22Rv1 (cell line): ENCODE measurements at regions not wholly inside any gene's neighbourhood (a gene's known extent, or its start where the extent isn't known, plus 50 kb on each side); places are given as distances from the start of the nearest gene placed in this dataset.

ENCODE experiments used
- H3K27ac ChIP-seq: fragments of 450-650 bp; 2 replicates; pipeline ENCODE4 v1.5.1; 2017
- ZFX ChIP-seq: fragments of 450-650 bp; IDR thresholded peaks from 2 replicates; pipeline ENCODE4 v1.6.1; 2017; ENCODE audit warnings: antibody characterized with exemption, borderline replicate concordance
- TF ChIP-seq, protein P1 (sequence below): fragments of 450-650 bp; IDR thresholded peaks from 2 replicates; pipeline ENCODE4 v1.5.1; 2017; ENCODE audit warnings: mild to moderate bottlenecking

GRCh38 chr14:34368971-34369647, 92.9 kb downstream of the SPTSSA start:
- no peak for TF ChIP-seq ZFX
- TF ChIP-seq, protein P1, sequence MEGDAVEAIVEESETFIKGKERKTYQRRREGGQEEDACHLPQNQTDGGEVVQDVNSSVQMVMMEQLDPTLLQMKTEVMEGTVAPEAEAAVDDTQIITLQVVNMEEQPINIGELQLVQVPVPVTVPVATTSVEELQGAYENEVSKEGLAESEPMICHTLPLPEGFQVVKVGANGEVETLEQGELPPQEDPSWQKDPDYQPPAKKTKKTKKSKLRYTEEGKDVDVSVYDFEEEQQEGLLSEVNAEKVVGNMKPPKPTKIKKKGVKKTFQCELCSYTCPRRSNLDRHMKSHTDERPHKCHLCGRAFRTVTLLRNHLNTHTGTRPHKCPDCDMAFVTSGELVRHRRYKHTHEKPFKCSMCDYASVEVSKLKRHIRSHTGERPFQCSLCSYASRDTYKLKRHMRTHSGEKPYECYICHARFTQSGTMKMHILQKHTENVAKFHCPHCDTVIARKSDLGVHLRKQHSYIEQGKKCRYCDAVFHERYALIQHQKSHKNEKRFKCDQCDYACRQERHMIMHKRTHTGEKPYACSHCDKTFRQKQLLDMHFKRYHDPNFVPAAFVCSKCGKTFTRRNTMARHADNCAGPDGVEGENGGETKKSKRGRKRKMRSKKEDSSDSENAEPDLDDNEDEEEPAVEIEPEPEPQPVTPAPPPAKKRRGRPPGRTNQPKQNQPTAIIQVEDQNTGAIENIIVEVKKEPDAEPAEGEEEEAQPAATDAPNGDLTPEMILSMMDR: no peak
- H3K27ac ChIP-seq: no peak overlapping the region

DNA sequence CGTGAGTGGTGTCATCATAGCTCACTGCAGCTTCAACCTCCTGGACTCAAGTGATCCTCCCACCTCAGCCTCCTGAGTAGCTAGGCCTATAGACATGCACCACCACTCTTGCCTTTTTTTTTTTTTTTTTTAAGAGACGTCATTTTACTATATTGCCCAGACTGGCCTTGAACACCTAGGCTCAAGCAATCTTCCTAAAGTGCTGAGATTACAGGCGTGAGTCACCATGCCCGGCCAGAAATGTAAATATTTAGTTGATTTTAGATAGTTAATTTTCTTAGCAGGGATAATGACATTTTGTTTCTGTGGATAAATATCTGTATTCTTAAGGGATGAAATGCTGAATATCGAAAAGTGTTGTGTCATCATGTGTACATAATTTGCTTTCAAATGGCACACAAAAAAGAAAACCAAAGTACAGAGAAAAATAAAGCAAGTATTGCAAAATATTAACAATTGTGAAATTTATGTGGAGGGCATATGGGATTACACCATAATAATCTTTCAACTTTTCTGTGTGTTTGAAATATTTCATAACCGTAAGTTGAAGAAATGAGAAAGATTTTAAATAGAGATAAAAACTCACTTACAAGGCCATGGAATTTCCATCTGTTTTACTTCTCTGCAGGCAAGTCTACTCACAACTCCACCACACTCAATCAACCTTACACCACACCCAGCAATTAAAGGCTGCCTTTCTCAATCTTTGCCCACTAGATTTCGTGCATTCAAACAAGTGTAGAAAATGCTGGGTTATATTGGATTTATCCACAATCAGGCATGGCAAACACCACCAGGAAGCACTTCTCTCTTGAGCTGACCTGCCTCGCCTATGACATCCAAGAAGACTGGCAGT, 93.7 kb downstream of the SPTSSA start:
- no peak overlapping the region for H3K27ac ChIP-seq
- TF ChIP-seq ZFX: no peak

GRCh38 chr14:34365309-34365915, 96.6 kb downstream of the SPTSSA start:
- TF ChIP-seq, protein P1: peak; percentile 1; the same call in 1 of the 2 replicates
- TF ChIP-seq ZFX: no peak
- no peak overlapping the region for H3K27ac ChIP-seq

DNA sequence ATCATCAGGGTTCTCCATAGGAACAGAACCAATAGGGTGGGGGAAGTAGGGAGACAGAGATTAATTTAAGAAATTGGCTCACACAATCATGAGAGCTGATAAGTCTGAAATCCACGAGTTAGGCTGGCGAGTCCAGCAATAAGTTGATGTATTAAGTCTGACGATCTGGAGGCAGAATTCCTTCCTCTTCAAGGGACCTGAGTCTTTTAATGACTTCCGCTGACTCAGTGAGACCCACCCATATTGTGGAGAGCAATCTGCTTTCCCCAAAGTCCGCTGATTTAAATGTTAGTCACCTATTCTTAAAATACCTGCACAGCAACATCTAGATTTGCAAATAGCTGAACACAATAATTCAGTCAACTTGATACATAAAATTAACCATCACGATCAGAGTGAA, 97.8 kb downstream of the SPTSSA start:
- TF ChIP-seq, protein P1: no peak
- no peak for TF ChIP-seq ZFX
- H3K27ac ChIP-seq: no peak overlapping the region

- H3K27ac ChIP-seq: no peak overlapping the region
- TF ChIP-seq ZFX: no peak
- TF ChIP-seq, protein P1: no peak
These were observed 98.3 kb downstream of the SPTSSA start for GRCh38 chr14:34363733-34364134.

DNA sequence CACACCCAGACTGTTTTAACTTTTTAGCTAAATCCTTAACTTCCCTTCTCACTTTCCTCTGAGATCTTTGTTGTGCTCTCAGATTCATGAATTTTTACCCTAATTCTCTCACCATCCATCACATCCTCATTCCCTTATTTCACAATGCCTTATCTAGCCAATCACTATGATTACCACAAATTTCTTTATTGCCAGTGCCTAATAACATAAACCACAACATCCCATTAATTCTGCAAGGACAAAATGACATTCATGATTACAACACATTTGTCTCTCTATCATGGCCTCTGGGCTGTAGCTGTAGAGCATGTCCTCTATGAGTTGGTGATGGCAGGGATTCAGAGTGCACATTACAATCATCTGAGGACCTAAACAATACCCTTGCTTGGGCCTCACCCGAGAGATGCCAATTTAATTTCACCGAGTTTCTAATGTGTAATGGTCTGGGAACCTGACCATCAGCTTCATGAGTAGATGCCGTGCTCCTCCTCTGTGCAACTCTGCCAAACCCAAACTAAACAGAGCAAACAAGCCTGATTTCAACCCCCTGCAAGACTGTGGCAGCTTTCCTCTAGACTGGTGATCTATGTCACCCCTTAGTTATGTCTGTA, 99.3 kb downstream of the SPTSSA start:
- H3K27ac ChIP-seq: no peak overlapping the region
- TF ChIP-seq, protein P1: no peak
- no peak for TF ChIP-seq ZFX

GRCh38 chr14:34361504-34362011, 100.5 kb downstream of the SPTSSA start:
- H3K27ac ChIP-seq: no peak overlapping the region
- TF ChIP-seq ZFX: no peak
- TF ChIP-seq, protein P1: no peak
